ENCODE measurements at regions not wholly inside any gene's neighbourhood (a gene's known extent, or its start where the extent isn't known, plus 50 kb on each side); places are given as distances from the start of the nearest gene placed in this dataset.

DNA sequence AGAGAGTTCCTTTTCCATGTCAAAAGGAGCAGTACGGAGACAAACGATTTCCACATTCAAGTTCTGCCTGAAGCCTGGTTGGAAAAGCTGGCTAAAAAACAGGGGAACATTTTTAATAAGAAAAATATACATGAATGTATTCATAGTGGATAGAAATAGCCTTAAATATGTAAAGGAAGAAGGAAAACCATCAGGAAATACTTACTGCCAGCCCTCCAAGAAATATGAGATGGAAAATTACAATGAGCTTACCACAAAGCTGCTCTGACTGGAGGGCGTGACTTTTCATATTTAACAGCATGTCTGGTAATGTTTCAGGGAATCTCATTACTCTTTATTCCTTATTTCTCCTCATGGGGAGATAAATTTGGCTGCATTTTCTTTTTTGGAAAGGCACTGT lies 75.9 kb upstream of the ZDHHC17 start:
- no peak overlapping the region for H3K4me3 ChIP-seq (ENCODE audit: low read depth, low read length)
- TF ChIP-seq CTCF (IDR thresholded peaks at IDR 0.05; ENCODE audit: low read depth, low read length, missing control alignments): no peak
- in situ Hi-C loops (cut with HindIII; ENCODE audit: low sequenced_read_pairs): no loop called here
- DNase-seq (ENCODE audit: low read depth): peak; percentile 35

GRCh38 chr12:76688631-76689030 lies 75.3 kb upstream of the ZDHHC17 start:
- DNase-seq (ENCODE audit: low read depth): no peak
- in situ Hi-C loops (cut with HindIII; ENCODE audit: low sequenced_read_pairs): no loop called here
- TF ChIP-seq CTCF (IDR thresholded peaks at IDR 0.05; ENCODE audit: low read depth, low read length, missing control alignments): peak; percentile 23
- H3K4me3 ChIP-seq (ENCODE audit: low read depth, low read length): no peak overlapping the region

DNA sequence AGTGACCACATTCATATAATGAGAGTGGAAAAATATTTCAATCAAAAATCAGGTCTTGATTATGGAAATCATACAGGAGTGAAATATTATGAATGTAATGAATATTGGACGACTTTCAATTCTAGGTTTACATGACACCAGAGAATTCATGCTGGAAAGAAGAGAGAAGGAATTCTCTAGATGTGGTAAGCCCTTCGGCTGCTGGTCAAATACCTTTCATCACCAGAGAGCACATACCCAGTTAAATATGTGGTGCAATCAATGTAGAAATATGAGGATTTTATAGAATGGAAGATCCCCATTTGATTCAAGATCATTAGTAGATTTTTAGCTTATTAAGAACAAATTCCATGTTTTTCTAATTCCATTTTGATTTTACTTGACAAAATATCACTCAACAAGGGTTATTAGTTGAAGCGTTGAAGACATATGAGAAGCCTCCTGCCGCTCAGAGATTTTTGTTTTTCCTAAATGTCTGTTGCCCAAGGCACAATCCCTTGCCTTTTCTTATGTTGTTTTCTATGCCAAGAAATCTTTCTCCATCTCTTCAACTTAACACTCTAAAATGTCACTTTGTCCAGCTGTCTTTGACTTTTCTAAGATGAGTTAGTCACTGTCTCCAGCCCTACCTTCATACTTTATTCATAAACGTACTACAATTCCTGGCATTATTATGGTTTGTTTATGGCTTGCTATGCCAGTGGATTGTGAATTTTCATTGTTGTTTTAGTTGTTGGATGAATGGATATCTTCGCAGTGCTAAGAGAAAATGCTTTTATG lies 72.8 kb upstream of the ZDHHC17 start:
- peak; percentile 28 for DNase-seq (ENCODE audit: low read depth)
- H3K4me3 ChIP-seq (ENCODE audit: low read depth, low read length): no peak overlapping the region
- in situ Hi-C loops (cut with HindIII; ENCODE audit: low sequenced_read_pairs): no loop called here
- no peak for TF ChIP-seq CTCF (IDR thresholded peaks at IDR 0.05; ENCODE audit: low read depth, low read length, missing control alignments)

DNA sequence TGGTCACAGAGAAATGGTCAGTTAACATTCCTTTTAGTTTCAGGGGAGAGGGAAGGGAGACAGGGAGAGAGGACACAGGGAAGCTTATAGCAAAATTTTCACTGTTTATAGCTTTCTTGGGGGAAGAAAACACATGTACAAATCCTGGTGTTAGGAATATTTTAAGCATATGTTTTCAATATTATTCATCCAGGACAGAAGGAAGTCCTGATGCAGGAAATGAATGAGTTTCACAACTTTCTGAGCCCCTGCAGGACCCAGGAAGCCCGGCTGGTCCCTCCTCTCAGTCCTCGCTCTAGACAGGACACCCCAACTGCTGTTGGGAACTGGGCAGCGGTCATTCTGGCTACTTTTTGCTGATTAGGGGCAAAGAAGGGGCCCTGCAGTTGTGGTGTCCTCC lies 71.1 kb upstream of the ZDHHC17 start:
- in situ Hi-C loops (cut with HindIII; ENCODE audit: low sequenced_read_pairs): no loop called here
- H3K4me3 ChIP-seq (ENCODE audit: low read depth, low read length): no peak overlapping the region
- no peak for TF ChIP-seq CTCF (IDR thresholded peaks at IDR 0.05; ENCODE audit: low read depth, low read length, missing control alignments)
- no peak for DNase-seq (ENCODE audit: low read depth)

DNA sequence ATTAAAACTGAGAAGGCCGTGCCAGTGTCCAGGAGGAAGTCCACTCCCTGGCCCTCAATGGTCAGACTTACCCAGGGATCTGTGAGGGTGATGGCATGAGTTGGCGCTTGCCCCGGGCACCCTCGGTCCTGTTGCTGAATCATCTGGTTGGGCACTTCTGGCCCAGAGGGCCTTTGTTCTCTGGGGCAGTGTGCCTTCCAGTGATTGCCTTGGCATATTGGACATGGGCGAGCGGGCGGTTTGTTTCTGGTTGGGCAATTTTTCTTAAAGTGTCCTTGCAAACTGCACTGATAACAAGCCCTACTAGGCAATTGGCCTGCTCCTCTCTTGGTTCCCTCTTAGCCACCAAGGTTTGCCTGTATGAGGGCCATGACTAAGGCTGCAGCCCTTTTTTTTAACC lies 69.5 kb upstream of the ZDHHC17 start:
- in situ Hi-C loops (cut with HindIII; ENCODE audit: low sequenced_read_pairs): no loop called here
- no peak for TF ChIP-seq CTCF (IDR thresholded peaks at IDR 0.05; ENCODE audit: low read depth, low read length, missing control alignments)
- no peak for DNase-seq (ENCODE audit: low read depth)
- H3K4me3 ChIP-seq (ENCODE audit: low read depth, low read length): no peak overlapping the region

GRCh38 chr12:76696186-76696585 lies 67.7 kb upstream of the ZDHHC17 start:
- H3K4me3 ChIP-seq (ENCODE audit: low read depth, low read length): no peak overlapping the region
- DNase-seq (ENCODE audit: low read depth): no peak
- in situ Hi-C loops (cut with HindIII; ENCODE audit: low sequenced_read_pairs): no loop called here
- no peak for TF ChIP-seq CTCF (IDR thresholded peaks at IDR 0.05; ENCODE audit: low read depth, low read length, missing control alignments)
